ENCODE measurements at regions not wholly inside any gene's neighbourhood (a gene's known extent, or its start where the extent isn't known, plus 50 kb on each side); places are given as distances from the start of the nearest gene placed in this dataset.

DNA sequence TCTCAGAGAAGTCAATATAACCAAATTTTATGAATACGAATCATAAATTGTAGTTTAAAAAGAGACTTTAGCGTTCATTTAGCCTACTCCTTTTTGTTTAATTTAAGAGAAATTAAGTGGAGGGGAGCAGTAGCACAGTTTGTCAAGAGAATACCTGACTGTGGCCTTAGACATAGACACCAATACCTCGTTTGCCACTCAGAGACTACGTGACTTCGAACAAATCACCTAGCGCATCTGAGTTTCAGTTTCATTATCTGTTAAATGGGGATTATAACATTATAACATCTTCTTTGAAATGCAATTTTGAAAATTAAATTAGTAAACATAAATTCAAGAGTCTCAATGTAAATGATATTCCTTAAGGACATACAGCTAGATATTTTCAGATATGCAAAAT, 581.5 kb upstream of the VRK2 start:
- in situ Hi-C loops (cut with MboI; ENCODE audit: low sequenced_read_pairs): no loop called here

- in situ Hi-C loops (cut with MboI; ENCODE audit: low sequenced_read_pairs): no loop called here
These were observed 580.6 kb upstream of the VRK2 start for GRCh38 chr2:57465967-57466366.

DNA sequence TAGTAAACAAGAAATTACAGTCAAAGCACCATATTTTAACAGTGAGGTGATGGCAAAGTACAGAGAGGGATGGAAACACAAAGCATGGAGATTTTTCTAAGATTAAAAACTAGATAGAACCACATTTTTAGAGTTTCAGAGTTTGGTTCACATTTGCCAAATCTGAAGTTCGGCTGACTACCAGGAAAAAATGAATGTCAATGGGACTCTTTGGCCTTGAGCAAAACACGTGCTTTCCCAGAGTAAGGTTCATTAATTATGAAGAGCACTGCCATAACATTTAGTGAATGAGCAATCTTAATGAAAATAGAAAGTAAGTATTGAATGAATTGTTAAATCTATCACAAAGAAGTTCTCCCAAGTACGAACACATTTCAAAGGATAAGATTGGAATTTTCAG, 571.2 kb upstream of the VRK2 start:
- in situ Hi-C loops (cut with MboI; ENCODE audit: low sequenced_read_pairs): no loop called here

DNA sequence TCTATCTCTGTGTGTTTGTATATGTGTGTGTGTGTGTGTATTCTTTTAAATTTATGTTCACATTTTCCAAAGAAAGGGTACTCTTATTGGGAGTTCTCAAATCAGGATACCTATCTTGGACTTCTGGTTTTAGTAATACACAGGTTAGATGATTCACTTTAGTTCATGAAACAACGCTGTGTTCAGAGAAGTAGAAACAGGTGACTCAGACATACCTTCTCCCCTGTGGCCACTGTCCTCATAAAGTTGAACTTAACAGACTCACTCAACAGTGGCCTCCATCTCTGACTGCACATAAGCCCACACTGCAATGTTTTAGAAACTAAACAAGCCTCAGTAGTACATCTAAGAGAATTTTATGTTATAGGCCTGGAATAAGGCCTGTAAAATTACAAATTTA, 566.6 kb upstream of the VRK2 start:
- in situ Hi-C loops (cut with MboI; ENCODE audit: low sequenced_read_pairs): no loop called here

DNA sequence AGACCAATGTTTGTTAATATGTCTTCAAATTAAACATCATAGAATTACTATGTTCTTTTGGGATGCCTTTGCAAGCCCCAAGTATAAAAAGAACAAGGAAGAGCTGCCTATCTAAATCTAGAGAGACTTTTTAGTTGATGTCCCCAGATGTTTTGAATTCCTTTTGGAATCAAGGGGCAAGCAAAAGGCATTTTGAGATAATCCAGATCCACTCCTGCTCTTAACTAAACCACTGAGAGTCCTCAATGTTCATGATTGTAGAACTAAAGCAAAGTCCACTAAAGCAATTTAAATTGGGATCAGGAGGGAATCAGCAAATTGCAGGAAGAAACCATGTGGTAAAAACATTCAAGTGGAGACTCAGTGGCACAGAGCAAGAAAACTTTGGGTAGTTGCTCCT, 558.5 kb upstream of the VRK2 start:
- in situ Hi-C loops (cut with MboI; ENCODE audit: low sequenced_read_pairs): no loop called here

DNA sequence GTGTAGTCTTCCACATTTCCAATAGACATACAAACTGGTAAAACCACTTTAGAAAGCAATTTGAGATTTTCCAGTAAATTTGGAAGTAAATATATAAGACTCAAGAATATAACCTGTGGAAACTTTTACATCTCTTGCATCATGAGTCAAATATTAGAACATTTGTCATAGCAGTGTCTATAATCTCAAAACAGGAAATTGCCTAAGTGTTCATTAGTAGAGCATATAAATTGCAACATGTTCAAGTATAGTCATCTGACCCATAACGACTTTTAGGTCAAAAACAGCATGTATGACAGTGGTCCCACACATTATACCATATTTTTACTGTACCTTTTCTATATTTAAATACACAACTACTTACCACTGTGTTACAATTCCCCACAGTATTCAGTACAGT, 555.9 kb upstream of the VRK2 start:
- in situ Hi-C loops (cut with MboI; ENCODE audit: low sequenced_read_pairs): loop anchor here (10.0 kb wide), 1 partner anchor 106 kb away; no protein-coding TSS in a partner anchor

DNA sequence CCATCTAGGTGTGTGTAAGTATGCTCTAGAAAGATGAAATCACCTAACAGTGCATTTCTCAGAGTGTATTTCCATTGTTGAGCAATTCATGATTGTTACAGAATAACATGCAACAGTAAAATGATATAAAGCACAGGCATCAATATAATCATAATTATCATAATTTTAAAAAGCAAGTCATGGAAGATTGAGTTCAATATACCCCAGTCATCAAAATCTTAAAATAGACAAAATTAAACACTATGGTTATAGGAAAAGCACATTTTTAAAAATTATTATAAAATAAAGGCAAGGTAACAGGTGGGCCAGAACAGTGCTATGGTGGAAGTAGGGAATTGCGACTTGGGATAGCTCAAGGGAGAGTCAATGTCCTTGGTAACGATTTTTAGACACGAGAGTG, 555.4 kb upstream of the VRK2 start:
- in situ Hi-C loops (cut with MboI; ENCODE audit: low sequenced_read_pairs): loop anchor here (10.0 kb wide), 1 partner anchor 106 kb away; no protein-coding TSS in a partner anchor

- in situ Hi-C loops (cut with MboI; ENCODE audit: low sequenced_read_pairs): loop anchor here (10.0 kb wide), 1 partner anchor 109 kb away; no protein-coding TSS in a partner anchor
These were observed 552.6 kb upstream of the VRK2 start for GRCh38 chr2:57493966-57494365.

GRCh38 chr2:57497489-57498096, 549.0 kb upstream of the VRK2 start:
- in situ Hi-C loops (cut with MboI; ENCODE audit: low sequenced_read_pairs): loop anchor here (10.0 kb wide), 1 partner anchor 113 kb away; no protein-coding TSS in a partner anchor

DNA sequence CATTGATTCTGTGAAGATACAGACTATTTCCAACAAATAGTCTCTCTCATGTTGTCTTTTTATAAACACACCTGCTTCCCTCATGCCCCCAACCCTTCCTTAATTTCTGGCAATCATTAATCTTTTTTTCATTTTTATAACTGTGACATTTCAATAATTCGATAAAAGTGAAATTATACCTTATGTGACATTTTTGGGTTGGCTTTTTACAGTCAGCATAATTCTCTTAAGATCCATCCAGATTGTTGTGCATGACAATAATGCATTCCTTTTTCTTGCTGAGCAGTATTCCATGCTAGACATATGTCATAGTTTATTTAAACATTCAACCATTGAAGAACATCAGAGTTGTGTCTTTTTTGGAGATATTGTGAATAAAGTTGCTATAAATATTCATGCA, 541.8 kb upstream of the VRK2 start:
- in situ Hi-C loops (cut with MboI; ENCODE audit: low sequenced_read_pairs): loop anchor here (25.0 kb wide), 1 partner anchor 1317 kb away; the partner anchor contains the start of gene CCDC85A

- in situ Hi-C loops (cut with MboI; ENCODE audit: low sequenced_read_pairs): loop anchor here (25.0 kb wide), 1 partner anchor 1322 kb away; the partner anchor contains the start of gene CCDC85A
These were observed 537.4 kb upstream of the VRK2 start for GRCh38 chr2:57509189-57509588.

- in situ Hi-C loops (cut with MboI; ENCODE audit: low sequenced_read_pairs): loop anchor here (25.0 kb wide), 1 partner anchor 1323 kb away; the partner anchor contains the start of gene CCDC85A
These were observed 535.9 kb upstream of the VRK2 start for GRCh38 chr2:57510704-57511103.

DNA sequence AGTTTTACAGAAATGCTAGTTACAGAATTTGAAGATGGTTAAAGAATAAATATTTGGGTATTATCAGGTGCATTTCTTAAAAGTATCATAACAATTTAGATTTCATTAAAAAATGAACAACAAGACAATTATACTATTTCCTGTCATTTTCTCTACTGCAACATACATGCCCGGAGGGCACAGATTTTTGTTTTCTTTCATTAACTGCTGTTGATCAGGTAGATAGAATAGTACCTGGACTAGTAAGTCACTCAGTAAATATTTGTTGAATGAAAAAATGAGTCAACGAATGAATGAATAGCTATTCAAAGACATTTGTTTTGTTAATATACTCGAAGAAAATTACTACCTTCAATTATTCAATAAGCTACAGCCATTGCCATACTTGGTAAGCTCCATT, 531.2 kb upstream of the VRK2 start:
- in situ Hi-C loops (cut with MboI; ENCODE audit: low sequenced_read_pairs): loop anchor here (25.0 kb wide), 1 partner anchor 1328 kb away; the partner anchor contains the start of gene CCDC85A

- in situ Hi-C loops (cut with MboI; ENCODE audit: low sequenced_read_pairs): loop anchor here (25.0 kb wide), 1 partner anchor 1330 kb away; the partner anchor contains the start of gene CCDC85A
These were observed 529.8 kb upstream of the VRK2 start for GRCh38 chr2:57516698-57517340.

- in situ Hi-C loops (cut with MboI; ENCODE audit: low sequenced_read_pairs): loop anchor here (25.0 kb wide), 1 partner anchor 1336 kb away; the partner anchor contains the start of gene CCDC85A
These were observed 523.3 kb upstream of the VRK2 start for GRCh38 chr2:57523304-57523703.

- in situ Hi-C loops (cut with MboI; ENCODE audit: low sequenced_read_pairs): no loop called here
These were observed 518.9 kb upstream of the VRK2 start for GRCh38 chr2:57527685-57528084.

DNA sequence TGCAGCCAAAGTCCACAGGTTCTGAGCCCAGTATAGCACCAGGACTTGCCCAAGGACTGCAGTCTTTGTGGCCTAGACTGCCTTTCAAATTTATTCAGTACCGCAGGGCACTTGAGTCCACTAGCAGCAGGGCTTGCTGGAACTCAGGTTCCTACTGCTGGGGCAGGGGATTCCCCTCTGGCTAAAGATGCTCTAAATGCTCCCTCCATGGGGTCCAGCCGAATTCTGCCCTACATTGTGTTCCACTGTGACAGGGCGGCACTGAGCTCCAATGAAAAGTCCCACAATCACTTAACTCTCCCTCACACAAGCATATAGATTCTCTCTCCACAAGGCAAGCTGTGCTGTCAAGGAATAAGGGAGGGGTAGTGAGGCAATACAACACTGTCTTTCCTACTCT, 518.1 kb upstream of the VRK2 start:
- in situ Hi-C loops (cut with MboI; ENCODE audit: low sequenced_read_pairs): no loop called here

GRCh38 chr2:57534358-57534757, 512.2 kb upstream of the VRK2 start:
- in situ Hi-C loops (cut with MboI; ENCODE audit: low sequenced_read_pairs): no loop called here

GRCh38 chr2:57536535-57537231, 509.9 kb upstream of the VRK2 start:
- in situ Hi-C loops (cut with MboI; ENCODE audit: low sequenced_read_pairs): no loop called here

GRCh38 chr2:57539761-57540160, 506.8 kb upstream of the VRK2 start:
- in situ Hi-C loops (cut with MboI; ENCODE audit: low sequenced_read_pairs): no loop called here

DNA sequence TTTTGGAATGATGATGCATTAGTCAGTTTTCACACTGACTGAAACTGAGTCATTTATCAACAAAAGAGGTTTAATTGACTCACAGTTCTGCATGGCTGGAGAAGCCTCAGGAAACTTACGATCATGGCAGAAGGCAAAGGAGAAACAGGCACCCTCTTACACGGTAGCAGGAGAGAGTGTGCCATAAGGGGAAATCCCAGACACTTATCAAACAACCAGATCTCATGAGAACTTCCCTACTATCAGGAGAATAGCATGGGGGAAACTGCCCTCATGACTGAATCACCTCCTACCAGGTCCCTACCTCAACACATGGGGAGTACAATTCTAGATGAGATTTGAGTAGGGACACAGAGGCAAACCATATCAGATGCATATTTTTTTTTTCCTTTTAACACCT, 504.5 kb upstream of the VRK2 start:
- in situ Hi-C loops (cut with MboI; ENCODE audit: low sequenced_read_pairs): no loop called here

DNA sequence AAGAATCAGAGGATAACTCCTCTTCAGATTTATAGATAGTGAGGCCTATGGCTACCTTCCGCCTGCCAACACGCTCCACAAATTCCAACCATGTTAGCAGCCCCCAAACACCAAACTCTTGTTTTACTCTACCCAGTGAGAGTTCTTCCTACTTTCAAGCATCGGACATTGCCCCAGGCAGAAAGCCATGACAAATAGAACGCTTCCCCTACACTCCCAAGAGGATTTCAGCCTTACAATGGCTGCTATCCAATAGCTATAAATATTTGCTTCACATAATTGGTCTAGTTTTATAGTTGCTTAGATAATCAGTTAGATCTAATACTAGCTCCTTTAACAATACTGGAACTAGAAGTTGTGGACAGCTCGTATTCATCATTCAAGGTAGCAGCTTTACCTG, 503.4 kb upstream of the VRK2 start:
- in situ Hi-C loops (cut with MboI; ENCODE audit: low sequenced_read_pairs): no loop called here
